DMS79 (cell line): ENCODE measurements at regions not wholly inside any gene's neighbourhood (a gene's known extent, or its start where the extent isn't known, plus 50 kb on each side); places are given as distances from the start of the nearest gene placed in this dataset.
A peak's percentile ranks its signal among the peaks of the same experiment; 100 is the strongest.

Experiments
- DNase-seq: peaks from one replicate; lab custom pipeline; 2025; lab: John Stamatoyannopoulos, UW

DNA sequence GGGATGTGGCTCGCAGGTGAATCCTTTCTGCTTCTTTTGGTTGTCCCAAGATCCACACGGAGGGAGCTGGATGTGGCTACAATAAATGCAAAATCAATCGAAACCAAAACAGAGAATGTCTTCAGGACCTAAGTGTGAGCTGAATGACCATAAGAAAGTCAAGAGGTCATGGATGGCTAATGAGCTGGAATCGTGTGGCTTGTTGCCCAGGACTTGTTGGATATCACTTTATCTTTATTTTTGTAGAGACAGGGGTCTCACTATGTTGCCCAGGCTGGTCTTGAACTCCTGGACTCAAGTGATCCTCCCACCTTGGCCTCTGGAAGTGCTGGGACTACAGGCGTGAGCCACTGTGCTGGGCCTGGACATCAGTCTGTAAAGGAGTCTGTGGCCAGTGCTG, 326.8 kb upstream of the N4BP1 start:
- DNase-seq = no peak

DNA sequence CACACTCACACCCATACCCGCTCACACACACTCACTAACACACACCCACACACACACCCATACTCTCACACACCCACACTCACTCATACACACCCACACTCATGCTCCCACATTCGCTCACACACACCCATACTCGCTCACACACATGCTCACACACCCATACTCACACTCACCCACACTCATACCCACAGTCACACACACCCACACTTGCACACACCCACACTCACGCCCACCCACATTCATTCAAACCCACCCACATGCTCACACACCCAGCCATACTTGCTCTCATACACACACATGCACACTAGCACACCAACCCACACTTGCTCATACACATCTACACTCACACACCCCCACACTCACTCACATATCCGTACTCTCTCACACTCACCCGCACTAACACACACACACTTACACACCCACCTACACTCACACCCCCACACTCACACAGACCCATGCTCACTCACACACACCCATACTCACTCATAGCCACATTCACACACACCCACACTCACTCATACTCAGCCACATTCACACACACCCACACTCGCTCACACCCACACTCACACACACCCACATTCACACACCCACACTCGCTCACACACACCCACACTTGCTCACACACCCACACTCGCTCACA, 322.4 kb upstream of the N4BP1 start:
- no peak for DNase-seq

DNA sequence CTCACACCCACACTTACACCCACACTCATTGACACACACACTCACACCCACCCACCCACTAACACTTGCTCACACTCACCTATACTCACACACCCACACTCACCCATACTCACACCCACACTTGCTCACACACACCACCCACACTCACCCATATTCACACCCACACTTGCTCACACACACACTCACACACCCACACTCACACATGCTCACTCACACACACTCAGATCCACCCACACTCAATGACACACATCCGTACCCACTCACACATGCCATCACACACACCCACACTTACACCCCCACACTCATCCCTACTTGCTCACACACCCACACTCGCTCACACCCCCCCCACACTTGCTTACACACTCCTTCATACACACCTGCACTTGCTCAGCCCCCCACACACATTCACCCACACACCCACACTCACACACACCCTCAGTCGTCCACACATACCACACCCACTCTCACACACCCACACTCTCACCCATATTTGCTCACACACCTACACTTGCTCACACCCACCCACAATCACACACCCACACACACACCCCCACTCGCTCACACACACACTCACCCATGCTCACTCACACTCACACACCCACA, 321.1 kb upstream of the N4BP1 start:
- no peak for DNase-seq

DNA sequence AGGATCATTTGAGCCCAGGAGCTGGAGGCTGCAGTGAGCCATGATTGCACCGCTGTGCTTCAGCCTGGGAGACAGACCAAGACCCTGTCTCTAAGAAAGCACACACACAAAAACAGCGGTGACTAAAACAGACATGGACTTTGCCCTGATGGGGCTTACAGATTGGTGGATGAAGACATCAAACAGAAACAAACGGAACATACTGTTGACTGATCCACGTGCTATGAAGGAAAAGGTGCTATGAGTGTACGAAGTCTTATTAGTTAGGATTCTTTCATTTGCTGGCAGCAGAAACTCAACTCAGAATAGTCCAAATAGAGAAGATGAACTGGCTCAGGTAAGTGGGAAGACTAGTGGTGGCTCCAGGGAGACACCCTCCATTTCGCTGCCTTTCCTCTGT, 309.8 kb upstream of the N4BP1 start:
- no peak for DNase-seq

DNA sequence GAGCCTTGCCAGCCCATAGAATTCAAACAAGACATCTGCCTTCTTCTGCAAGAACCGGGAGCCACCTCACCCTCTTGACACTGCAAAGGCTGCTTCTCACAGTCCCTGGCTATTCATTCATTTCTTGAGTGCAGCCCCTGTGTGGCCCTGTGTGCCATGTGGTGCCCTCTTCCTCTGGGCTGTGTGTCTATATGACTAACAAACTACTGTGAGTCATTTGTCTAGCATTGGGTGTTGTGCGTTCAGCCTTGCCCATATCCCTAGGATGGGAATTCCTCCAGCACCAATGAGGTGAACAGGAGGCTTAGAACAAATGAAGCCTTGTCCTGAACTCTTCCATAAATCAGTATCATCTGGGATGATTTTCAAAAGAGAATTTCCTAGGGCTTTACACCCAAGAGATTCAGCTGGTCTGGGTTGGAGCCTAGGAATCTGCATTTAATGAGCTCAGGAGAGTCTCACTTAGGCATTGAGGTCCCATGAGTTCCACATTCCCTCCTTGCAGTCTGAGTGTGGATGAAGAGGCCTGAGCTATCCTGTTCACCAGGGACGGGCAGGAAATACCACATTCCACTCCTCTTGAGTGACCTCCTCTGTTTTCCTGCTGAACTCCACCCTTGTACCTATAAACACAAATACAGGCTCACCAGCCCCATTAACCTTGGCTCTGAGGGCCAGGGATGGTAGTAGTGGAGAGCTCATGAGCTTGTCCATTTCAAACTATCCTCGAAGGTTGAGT, 308.7 kb upstream of the N4BP1 start:
- no peak for DNase-seq

DNA sequence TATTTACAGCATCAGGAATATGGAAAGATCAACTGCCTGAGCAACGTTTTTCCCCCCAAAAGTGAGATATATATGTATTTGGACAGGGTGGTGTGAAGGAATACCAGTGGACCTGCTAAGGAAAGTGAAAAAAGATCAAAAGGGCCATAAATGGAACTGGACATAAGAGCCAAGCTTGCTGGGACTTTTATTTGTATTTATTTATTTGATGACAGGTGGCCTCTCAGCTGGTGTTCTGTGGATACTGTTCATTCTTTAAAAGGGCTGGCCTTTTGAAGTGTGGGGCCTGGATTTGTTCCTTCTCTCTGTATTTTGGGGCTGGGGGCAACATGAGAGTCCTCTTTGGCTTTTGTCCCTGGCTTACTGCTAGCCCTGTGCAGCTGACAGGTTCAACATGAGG, 306.6 kb upstream of the N4BP1 start:
- DNase-seq = no peak

DNA sequence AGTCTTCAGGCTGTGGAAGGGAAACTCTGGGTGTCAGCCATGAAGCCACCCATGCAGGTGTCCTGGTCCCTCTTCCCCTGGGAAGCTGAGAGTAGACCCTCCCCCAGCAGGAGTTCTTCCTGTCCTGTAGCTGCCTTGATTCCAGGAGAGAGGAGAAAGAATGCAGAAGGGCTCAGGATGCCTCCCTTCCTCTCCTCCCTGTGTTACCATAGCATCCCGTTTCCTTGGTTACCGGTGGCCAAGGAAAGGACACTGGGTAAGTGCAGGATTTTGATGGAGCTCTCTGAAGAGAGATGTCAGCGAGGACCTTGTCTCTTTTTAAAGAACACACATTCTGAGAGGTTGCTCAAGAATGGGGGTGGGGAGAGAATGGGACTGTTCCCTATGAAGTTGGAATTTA, 304.1 kb upstream of the N4BP1 start:
- DNase-seq = no peak

DNA sequence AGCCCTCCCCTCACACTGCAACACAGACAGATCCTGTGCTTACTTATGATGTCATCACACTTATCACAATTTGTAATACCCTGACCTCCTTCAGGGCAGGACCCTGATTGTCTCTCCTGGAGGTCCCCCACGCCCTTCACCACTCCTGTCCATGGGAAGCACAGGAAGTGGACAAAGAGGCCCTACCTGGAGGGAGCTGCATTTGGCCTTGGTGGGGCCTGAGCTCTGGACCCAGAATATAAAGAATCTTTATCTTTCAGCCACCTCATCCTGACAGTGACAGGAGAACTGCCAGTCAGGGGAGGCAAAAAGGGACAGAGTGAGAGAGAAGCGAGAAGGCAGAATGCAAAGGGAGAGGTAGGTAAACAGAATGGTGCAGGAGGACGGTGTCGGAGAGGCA, 303.4 kb upstream of the N4BP1 start:
- DNase-seq = no peak

DNA sequence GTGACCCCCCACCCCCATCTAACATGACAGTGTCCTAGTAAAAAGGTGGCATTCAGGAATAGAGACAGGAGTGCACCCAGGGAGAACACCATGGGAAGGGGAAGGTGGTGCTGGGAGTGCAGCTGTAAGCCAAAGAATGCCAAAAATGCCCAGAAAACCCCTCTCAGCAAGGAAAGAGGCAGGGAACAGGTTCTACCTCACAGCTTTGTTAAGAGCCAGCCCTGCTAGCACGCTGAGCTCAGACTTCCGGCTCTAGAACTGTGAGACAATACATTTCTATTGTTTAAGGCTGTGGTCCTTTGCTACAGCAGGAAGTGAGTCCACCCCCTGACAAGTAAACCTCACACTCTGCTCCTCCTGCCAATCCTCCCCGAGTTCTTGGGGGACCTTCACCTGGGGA, 302.4 kb upstream of the N4BP1 start:
- DNase-seq = no peak

DNA sequence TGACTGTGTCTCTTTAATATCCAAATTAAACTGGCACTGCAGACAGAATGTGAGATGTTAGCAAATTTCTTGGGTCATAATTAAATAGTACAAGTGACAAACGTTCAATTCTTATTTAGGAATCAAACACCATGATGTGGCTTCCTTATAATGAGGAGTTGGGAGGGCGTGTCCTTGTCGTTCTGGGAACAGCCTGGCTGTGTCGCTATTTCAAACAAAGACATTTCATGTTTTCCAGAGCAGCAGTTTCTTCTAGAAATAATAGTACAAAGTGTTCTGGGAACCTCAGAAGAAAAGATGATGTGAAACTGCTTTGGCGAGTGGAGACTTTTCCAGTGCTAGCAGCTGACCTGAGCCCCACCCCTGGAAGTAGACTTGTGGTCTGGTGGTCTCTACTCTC, 301.7 kb upstream of the N4BP1 start:
- no peak for DNase-seq

DNA sequence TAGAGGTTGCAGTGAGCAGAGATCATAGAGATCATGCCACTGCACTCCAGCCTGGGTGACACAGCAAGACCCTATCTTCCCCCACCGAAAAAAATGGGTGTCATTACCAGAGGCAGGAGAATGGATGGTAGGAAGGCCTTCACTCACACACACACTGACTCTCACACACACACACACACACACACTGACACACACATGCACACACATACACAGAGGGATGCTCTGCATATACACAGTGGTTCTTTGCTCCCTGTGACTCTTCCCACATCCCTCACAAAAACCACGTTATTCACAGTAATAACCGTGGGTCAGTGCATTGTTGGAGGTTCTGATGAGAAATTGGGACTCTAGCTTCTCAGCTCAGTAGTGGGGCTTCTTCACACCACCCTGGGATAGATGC, 300.2 kb upstream of the N4BP1 start:
- DNase-seq = no peak

DNA sequence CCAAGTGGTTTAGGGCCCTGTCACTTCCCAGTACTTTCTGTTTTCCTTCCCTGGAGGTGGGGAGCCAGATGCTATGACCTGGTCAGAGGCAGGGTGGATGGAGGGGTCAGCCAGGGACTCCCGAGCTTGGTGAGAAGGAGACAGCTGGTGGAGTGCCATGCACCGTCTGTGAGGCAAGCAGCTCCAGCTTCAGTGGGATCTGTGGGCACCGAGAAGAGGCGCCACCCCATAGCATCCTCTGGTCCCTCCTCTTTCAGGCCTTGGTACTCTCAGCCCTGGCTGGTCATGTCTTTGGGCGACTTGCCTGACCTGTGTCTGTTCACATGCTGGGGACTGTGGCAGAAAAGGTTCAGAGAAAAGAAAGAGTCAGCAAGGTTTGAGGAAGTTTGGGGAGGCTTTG, 299.3 kb upstream of the N4BP1 start:
- DNase-seq = no peak

DNA sequence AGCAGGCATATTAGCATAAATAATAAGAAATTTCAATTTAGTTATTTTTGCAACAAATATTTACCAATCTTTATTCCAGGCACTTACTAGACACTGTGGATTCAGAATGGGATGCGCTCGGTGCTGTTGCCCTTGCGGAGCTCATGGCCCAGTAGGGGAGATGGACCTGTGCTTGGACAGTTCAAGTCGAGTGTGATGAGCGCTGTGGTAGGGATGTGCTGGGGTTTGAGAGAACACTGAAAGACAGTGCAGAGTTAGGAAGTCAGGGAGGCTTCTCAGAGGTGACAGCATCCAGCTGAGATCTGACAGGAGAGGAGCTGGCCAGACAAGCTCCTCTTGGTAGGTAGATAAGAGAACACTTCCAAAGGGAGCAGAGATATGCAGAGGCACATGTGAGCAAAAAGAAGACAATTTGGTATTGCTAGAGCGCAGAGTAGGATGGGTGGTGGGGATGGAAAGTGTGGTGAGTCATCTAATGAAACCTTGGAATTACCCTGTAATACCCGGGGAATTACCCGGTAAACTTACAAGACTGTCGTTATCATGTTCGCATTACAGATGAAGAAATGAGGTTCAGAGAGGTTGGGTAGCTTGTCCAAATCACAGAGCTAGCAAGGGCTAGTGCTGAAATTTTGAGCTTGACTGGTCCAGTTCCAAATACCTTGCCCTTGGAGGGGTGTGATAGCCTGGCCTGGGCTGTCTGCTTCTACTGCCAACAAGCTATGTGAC, 298.1 kb upstream of the N4BP1 start:
- DNase-seq = no peak

DNA sequence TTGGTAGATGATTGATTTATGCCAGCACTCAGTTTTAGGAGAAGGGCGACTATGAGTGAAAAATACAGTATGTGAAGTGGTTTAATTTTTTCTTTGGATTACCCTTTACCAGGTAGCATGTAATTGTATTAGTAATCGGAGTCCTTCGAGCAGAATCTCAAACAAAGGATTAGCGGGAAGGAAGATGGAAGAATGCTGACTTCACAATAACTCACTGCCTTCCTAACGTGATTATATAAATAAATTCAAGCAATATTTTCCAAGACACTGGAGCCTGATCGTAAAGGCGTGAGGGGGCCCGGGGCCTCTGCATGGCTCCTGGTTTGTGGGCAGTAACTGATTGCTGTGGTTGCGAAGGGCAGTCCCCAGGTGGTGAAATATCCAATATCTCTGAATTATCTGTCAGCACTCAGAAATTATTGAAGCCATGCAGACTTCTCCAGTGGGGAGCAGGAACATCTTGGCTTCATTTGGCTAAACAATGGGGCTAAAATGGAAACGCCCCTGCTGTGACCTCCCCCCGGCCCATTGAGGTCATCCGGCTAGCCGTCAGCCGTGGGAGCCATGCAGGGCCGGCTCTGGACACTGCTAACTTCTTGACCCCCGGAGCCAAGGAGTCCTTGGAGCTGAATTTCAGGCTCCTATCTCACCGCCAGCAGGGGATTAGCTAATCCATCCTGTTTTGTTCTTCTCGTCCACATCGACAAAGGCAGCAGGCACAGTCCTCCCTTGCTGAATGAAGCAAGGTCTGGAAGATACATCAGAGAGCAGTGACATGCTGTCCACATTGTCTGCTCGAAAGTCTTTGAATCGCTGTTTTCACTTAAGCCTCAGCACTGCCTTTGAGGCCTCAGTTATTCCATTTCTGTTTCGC, 295.9 kb upstream of the N4BP1 start:
- DNase-seq = no peak

DNA sequence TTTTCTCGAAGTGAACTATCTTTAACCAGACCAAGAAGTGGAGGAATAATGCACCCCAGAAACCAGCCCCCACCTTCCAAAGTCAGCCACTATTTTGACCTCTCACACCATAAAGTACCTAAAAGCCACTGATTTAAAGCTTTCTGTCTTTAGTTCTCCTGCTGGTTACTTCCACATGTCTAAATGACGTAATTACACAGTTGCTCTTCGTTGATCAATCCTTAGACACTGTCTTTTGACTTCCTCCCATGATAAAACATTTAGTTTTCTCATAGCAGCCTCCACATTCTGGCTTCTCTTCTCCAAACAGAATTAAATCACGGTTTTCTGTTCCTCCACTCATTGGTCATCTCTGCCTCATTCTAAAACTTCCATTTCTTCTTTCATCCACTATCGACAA, 294.4 kb upstream of the N4BP1 start:
- no peak for DNase-seq

DNA sequence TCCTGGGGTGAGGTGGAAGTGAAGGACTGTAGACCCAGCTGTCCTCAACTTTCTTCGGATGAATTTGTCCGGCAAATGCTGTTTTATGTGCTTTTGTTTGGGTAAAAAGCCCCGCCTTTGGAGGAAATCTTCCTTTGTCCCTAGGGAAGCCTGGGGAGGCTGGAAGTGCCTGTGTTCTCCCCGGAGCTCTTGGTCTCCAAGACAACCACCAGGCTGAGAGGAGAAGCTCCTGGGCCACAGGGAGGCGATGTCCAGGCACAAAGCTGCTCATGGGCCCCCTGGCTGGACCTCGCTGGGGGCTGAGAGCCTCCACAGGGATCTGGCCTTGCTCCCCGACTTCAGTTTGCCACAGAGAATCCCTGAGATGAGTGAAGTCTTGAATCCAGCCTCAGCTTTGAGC, 293.1 kb upstream of the N4BP1 start:
- DNase-seq = no peak

DNA sequence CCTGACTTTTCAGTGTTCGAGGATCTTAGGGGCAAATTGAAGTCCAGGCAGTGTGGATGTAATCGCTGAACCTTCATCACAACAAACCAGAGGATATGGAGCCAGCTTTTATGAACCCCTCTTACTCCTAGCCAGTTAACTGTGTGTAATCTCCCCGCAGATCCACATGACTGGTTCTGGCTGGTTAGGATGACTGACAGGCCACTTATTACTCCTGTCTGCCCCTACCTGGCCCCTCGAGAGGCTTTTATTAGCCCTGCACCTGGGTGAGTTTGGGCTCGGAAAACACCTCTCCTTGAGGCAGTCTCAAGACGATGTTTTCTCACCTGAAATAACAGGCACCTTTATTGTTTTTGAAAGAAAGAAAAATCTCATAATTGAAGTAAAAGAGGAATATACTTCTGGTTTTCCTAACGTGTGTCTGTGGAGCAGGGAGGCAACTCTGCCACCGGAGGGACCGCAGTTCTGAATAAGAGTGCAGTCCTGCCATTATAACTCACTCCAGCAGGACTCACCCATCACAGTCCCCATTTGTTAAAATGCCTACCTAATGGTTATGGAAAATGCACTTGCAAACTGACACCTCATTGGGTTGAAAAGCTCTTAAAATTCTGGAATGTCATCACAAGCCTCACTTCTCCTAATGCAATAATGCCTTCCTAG, 291.9 kb upstream of the N4BP1 start:
- peak; percentile 9 for DNase-seq

DNA sequence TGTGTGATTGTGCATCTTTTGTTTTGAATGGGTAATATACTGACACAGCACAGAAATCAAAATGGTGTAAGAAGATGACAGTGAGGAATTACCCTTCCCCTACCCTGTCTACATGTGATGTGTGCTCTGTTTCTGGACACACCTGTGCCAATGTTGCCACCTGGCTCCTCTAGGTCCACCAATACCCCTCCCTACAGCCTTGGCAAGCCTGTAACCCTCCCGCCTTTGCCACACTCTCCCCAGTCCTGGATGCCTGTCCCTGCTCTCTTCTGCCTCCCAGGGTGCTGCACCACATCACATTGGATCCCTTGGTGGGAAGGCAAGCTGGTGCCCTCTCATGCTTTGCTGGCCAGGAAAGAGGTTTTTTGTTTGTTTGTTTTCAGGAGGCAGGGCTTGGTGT, 289.5 kb upstream of the N4BP1 start:
- no peak for DNase-seq

DNA sequence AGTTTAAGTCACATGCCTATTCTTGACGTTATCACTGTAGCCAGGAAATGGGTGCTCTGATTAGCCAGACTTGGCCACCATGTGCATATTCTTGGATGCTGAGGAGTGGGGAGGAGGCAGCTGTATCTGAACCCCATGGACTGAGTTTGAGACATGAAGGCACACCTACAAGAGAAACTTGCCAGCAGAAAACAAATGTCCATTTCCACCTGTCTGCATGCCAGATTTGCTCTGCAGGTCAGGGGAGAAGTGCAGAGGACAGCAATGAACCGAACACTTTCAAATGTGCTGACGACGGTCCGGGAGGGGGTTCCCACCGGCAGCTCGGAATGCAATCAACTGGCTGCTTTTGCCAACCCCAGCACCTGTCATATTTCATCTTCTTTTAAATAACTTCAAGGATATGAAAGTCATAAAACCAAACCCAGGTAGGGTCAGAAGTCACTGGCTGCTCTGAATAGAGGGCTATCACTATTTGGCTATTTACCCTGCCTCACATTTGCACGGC, 287.8 kb upstream of the N4BP1 start:
- no peak for DNase-seq

DNA sequence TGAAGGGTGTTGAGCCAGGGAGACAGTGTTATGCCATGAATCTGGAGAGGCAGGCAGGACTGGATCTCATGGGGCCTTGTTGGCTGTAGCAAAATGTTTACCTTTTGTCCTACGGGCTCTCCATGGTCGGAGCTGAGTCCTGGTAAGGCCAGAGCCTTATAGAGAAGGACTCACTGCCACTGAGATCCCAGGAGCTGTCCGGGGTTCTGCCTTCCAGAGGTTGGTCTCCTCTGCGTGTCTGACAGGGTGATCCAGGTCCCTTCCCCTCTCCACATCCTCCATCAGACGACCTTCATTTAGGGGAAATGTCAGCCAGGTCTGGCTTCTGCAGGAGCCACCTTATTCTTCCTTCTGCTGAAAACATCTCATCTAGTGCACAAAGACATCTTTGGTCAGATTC, 285.2 kb upstream of the N4BP1 start:
- no peak for DNase-seq

DNA sequence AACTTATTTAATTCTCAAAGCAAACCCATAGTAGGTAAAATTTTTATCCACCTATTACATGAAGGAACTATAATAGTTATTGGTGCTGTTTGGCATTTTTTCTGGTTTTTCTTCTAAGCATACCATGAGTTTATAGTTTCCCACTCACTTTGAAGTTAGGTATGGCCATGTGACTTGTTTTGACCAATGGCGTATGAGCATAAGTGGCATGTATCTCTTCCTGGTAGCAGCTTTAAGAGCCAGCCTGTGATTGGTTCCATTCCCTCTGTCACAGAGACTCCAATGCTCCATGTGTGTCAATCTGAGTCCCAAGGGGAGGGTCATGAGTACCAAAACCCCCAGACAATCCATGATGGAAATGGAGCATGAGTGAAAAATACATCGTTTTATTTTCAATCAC, 282.9 kb upstream of the N4BP1 start:
- DNase-seq = no peak
